ENCODE measurements at regions not wholly inside any gene's neighbourhood (a gene's known extent, or its start where the extent isn't known, plus 50 kb on each side); places are given as distances from the start of the nearest gene placed in this dataset.

GRCh38 chrX:68588602-68589371 is 58.7 kb upstream of the STARD8 start:
- CTCF ChIA-PET: no interaction called here
- Histone ChIP-seq H3K79me2 (ENCODE audit: control insufficient read depth, insufficient read depth, low read length) (no peaks in the 10 kb centered on the region), H3K9me3 (replicated peaks; ENCODE audit: control insufficient read depth, insufficient read depth, low read length) (no peaks in the 10 kb centered on the region), H2AFZ (ENCODE audit: control insufficient read depth, low read depth, low read length) (no peak overlapping the region), H3K4me2 (ENCODE audit: control insufficient read depth, insufficient read depth) (no peak overlapping the region), H3K27me3 (replicated peaks in 1 of 2; ENCODE audit: control insufficient read depth in 2 of 2, insufficient read depth in 2 of 2, low read length in 1 of 2) (no peaks in the 10 kb centered on the region), H3K27ac (ENCODE audit: control insufficient read depth, insufficient read depth) (no peak overlapping the region), H3K4me1 (ENCODE audit: control insufficient read depth, insufficient read depth, low read length) (no peaks in the 10 kb centered on the region), H3K4me3 (no peak overlapping the region), H3K36me3 (ENCODE audit: control insufficient read depth in 2 of 2, insufficient read depth in 2 of 2, low read length in 1 of 2) (no peaks in the 10 kb centered on the region), H4K20me1 (ENCODE audit: control insufficient read depth, insufficient read depth) (no peaks in the 10 kb centered on the region), H3K9ac (ENCODE audit: control insufficient read depth, insufficient read depth, low read length) (no peak overlapping the region)
- intact Hi-C loops (cut with micrococcal nuclease; ENCODE audit: unreplicated experiment) (no loop called here), in situ Hi-C loops (cut with MboI) (no loop called here)
- SMC1A ChIA-PET (ENCODE audit: uncharacterized antibody, unreplicated experiment): no interaction called here
- DNase-seq (ENCODE audit: low read depth, low spot score): no peak
- RAD21 ChIA-PET (ENCODE audit: unreplicated experiment): no interaction called here
- TF ChIP-seq ZNF274 (IDR thresholded peaks at IDR 0.05; ENCODE audit: insufficient read depth, insufficient read length): no peak
- WGBS (ENCODE audit: insufficient coverage, insufficient replicate concordance, low lambda C conversion rate, missing lambda C conversion rate): 0% methylated on average over 7 of the region's 7 CpGs
- no peak for ATAC-seq
- FAIRE-seq: no peak
- no TSS peak for BruUV-seq (replicated peaks)
- POLR2A ChIA-PET: no interaction called here

GRCh38 chrX:68589372-68589753 is 58.1 kb upstream of the STARD8 start:
- SMC1A ChIA-PET (ENCODE audit: uncharacterized antibody, unreplicated experiment): no interaction called here
- Histone ChIP-seq H4K20me1 (ENCODE audit: control insufficient read depth, insufficient read depth) (no peaks in the 10 kb centered on the region), H3K4me1 (ENCODE audit: control insufficient read depth, insufficient read depth, low read length) (no peaks in the 10 kb centered on the region), H3K27me3 (replicated peaks in 1 of 2; ENCODE audit: control insufficient read depth in 2 of 2, insufficient read depth in 2 of 2, low read length in 1 of 2) (no peaks in the 10 kb centered on the region), H3K27ac (ENCODE audit: control insufficient read depth, insufficient read depth) (no peak overlapping the region), H3K4me3 (no peak overlapping the region), H3K36me3 (ENCODE audit: control insufficient read depth in 2 of 2, insufficient read depth in 2 of 2, low read length in 1 of 2) (no peaks in the 10 kb centered on the region), H3K79me2 (ENCODE audit: control insufficient read depth, insufficient read depth, low read length) (no peaks in the 10 kb centered on the region), H3K4me2 (ENCODE audit: control insufficient read depth, insufficient read depth) (no peak overlapping the region), H2AFZ (ENCODE audit: control insufficient read depth, low read depth, low read length) (no peak overlapping the region), H3K9me3 (replicated peaks; ENCODE audit: control insufficient read depth, insufficient read depth, low read length) (no peaks in the 10 kb centered on the region), H3K9ac (ENCODE audit: control insufficient read depth, insufficient read depth, low read length) (no peak overlapping the region)
- RAD21 ChIA-PET (ENCODE audit: unreplicated experiment): no interaction called here
- POLR2A ChIA-PET: no interaction called here
- intact Hi-C loops (cut with micrococcal nuclease; ENCODE audit: unreplicated experiment) (no loop called here), in situ Hi-C loops (cut with MboI) (no loop called here)
- ATAC-seq (no peak), DNase-seq (ENCODE audit: low read depth, low spot score) (no peak), FAIRE-seq (no peak)
- TF ChIP-seq NKRF (conservative IDR thresholded peaks at IDR 0.05) (no peak), RELA (IDR thresholded peaks at IDR 0.05; ENCODE audit: borderline replicate concordance, partially characterized antibody) (no peak), NFXL1 (IDR thresholded peaks at IDR 0.05; ENCODE audit: borderline replicate concordance) (no peak), TCF7 (IDR thresholded peaks at IDR 0.05; ENCODE audit: borderline replicate concordance) (no peak), SMAD1 (IDR thresholded peaks at IDR 0.05; ENCODE audit: low read depth, partially characterized antibody) (no peak), ZZZ3 (IDR thresholded peaks at IDR 0.05; ENCODE audit: control insufficient read depth, insufficient read length, low read depth) (no peak), SMAD5 (IDR thresholded peaks at IDR 0.05; ENCODE audit: low read depth) (no peak), PBX3 (IDR thresholded peaks at IDR 0.05; ENCODE audit: insufficient replicate concordance, low read depth, low read length) (no peak), LARP7 (IDR thresholded peaks at IDR 0.05) (no peak), RUNX3 (IDR thresholded peaks at IDR 0.05; ENCODE audit: low read length) (no peak)
- BruUV-seq (replicated peaks): no TSS peak
- CTCF ChIA-PET: no interaction called here
